WERI-Rb-1 (cell line): ENCODE measurements at regions not wholly inside any gene's neighbourhood (a gene's known extent, or its start where the extent isn't known, plus 50 kb on each side); places are given as distances from the start of the nearest gene placed in this dataset.
A peak's percentile ranks its signal among the peaks of the same experiment; 100 is the strongest.

Experiments used
- DNase-seq: peaks from one replicate; pipeline ENCODE4 v3.0.0-alpha.2; 2020
- H3K27ac ChIP-seq: fragments of 250-450 bp; sonication (Bioruptor Pico); 2 replicates; pipeline ENCODE4 v1.5.1; 2020; ENCODE audit warnings: mild to moderate bottlenecking, moderate library complexity
- H3K27me3 ChIP-seq: fragments of 250-450 bp; sonication (Bioruptor Pico); 2 replicates; pipeline ENCODE4 v1.5.1; 2021; ENCODE audit warnings: mild to moderate bottlenecking, low read depth, moderate library complexity; ENCODE audit not compliant: insufficient read depth, severe bottlenecking
- H3K36me3 ChIP-seq: fragments of 250-450 bp; sonication (Bioruptor Pico); 2 replicates; pipeline ENCODE4 v1.5.1; 2020; ENCODE audit warnings: mild to moderate bottlenecking, moderate library complexity
- H3K4me3 ChIP-seq: 2 replicates; pipeline ENCODE4 v1.5.1; 2011; ENCODE audit warnings: low read depth, mild to moderate bottlenecking, control low read depth, low read length
- H3K9me3 ChIP-seq: fragments of 250-450 bp; sonication (Bioruptor Pico); 2 replicates; pipeline ENCODE4 v1.5.1; 2021; ENCODE audit warnings: mild to moderate bottlenecking, moderate library complexity; ENCODE audit not compliant: severe bottlenecking
- CTCF ChIP-seq: IDR thresholded peaks from 2 replicates; pipeline ENCODE4 v1.5.1; 2011; ENCODE audit warnings: low read depth, mild to moderate bottlenecking, control low read depth, inconsistent platforms, low read length

GRCh38 chr6:40798069-40798770 lies 211.1 kb upstream of the LRFN2 start:
- Histone ChIP-seq H3K4me3 (no peak overlapping the region), H3K9me3 (no peaks in the 10 kb centered on the region), H3K36me3 (no peaks in the 10 kb centered on the region), H3K27me3 (no peaks in the 10 kb centered on the region), H3K27ac (peak overlapping the region; percentile 14)
- TF ChIP-seq CTCF, result no peak
- peak; percentile 72 for DNase-seq

- H3K27me3 ChIP-seq, result no peaks in the 10 kb centered on the region
- H3K36me3 ChIP-seq, result no peaks in the 10 kb centered on the region
- TF ChIP-seq CTCF, result no peak
- H3K9me3 ChIP-seq, result no peaks in the 10 kb centered on the region
- no peak overlapping the region for H3K27ac ChIP-seq
- no peak overlapping the region for H3K4me3 ChIP-seq
- no peak for DNase-seq
Measured at GRCh38 chr6:40796260-40797221, 209.4 kb upstream of the LRFN2 start.

GRCh38 chr6:40794586-40794985 lies 207.4 kb upstream of the LRFN2 start:
- Histone ChIP-seq H3K27me3 (no peaks in the 10 kb centered on the region), H3K9me3 (no peaks in the 10 kb centered on the region), H3K36me3 (no peaks in the 10 kb centered on the region), H3K27ac (no peak overlapping the region), H3K4me3 (no peak overlapping the region)
- no peak for TF ChIP-seq CTCF
- DNase-seq, result no peak

- Histone ChIP-seq H3K27ac (peak overlapping the region; percentile 68), H3K4me3 (no peak overlapping the region), H3K27me3 (no peaks in the 10 kb centered on the region), H3K36me3 (no peaks in the 10 kb centered on the region), H3K9me3 (no peaks in the 10 kb centered on the region)
- TF ChIP-seq CTCF, result no peak
- no peak for DNase-seq
Measured at GRCh38 chr6:40792183-40792582, 205.0 kb upstream of the LRFN2 start.

- TF ChIP-seq CTCF, result peak; percentile 54
- no peak overlapping the region for H3K4me3 ChIP-seq
- peak overlapping the region; percentile 86 for H3K27ac ChIP-seq
- no peaks in the 10 kb centered on the region for H3K36me3 ChIP-seq
- H3K27me3 ChIP-seq, result no peaks in the 10 kb centered on the region
- no peaks in the 10 kb centered on the region for H3K9me3 ChIP-seq
- peak; percentile 99 for DNase-seq
Measured at GRCh38 chr6:40791004-40791403, 203.8 kb upstream of the LRFN2 start.
